ENCODE measurements at regions not wholly inside any gene's neighbourhood (a gene's known extent, or its start where the extent isn't known, plus 50 kb on each side); places are given as distances from the start of the nearest gene placed in this dataset.

DNA sequence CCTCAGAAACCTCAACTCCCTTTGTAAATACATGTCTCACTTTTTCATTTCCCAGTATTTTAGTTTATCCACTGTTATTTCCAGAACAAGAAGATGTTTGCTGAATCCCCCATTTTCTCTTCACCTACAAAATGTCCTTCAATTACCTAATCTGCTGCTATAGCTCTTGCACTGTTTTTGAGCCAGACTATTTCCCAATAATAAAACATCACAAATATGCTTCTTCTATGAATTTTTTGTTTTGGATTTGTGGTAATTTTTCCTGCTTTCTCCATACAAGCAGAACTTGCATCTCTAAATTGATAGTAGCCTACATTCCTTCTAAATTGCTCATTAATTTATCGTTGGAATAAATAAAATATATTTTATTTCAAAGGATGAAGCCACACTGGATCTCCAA is 199.6 kb upstream of the C1orf87 start:
- DNase-seq (ENCODE audit: low spot score): no peak
- TF ChIP-seq, protein P1, sequence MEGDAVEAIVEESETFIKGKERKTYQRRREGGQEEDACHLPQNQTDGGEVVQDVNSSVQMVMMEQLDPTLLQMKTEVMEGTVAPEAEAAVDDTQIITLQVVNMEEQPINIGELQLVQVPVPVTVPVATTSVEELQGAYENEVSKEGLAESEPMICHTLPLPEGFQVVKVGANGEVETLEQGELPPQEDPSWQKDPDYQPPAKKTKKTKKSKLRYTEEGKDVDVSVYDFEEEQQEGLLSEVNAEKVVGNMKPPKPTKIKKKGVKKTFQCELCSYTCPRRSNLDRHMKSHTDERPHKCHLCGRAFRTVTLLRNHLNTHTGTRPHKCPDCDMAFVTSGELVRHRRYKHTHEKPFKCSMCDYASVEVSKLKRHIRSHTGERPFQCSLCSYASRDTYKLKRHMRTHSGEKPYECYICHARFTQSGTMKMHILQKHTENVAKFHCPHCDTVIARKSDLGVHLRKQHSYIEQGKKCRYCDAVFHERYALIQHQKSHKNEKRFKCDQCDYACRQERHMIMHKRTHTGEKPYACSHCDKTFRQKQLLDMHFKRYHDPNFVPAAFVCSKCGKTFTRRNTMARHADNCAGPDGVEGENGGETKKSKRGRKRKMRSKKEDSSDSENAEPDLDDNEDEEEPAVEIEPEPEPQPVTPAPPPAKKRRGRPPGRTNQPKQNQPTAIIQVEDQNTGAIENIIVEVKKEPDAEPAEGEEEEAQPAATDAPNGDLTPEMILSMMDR (IDR thresholded peaks at IDR 0.05): no peak
- no peak for ATAC-seq (ENCODE audit: low FRiP score)

DNA sequence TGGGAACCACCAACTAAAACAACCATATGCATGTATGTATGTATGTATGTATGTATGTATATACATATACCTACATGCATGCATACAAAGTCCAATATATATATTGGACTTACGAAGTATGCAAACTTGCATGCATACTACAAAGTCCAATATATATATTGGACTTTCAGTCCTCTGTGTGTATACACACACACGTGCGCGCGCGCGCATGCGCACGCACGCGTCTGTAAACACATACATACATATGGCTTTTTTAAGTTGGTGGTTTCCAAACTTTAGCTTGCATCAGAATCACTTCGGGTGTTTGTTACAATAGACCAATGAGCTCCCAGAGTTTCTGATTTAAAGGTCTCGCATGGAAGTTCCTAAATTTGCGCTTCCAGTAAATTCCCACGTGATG is 197.5 kb upstream of the C1orf87 start:
- DNase-seq (ENCODE audit: low spot score) (no peak), ATAC-seq (ENCODE audit: low FRiP score) (no peak)
- TF ChIP-seq, protein P1 (IDR thresholded peaks at IDR 0.05): no peak

DNA sequence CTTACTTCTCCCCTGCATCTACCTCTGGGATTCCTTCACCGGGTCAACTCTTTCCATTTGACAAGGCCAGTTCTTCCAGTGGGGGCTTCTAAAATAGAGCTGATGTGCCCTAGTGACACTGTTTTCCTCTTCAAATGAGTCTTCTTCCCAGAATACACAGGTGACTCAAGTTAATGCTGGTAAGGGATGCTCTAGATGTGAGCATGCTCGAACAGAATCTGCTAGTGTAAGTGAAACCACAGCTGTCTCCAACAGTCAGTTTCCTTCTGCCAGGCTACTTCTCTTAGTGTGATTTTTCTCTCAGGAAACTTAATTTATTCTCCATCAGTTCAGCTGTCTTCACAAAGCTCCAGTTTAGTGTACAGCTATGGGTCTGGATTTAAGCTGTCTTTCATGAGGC is 194.9 kb upstream of the C1orf87 start:
- TF ChIP-seq, protein P1 (IDR thresholded peaks at IDR 0.05): no peak
- DNase-seq (ENCODE audit: low spot score): no peak
- no peak for ATAC-seq (ENCODE audit: low FRiP score)

- DNase-seq (ENCODE audit: low spot score): no peak
- ATAC-seq (ENCODE audit: low FRiP score): peak; percentile 41
- TF ChIP-seq, protein P1 (IDR thresholded peaks at IDR 0.05): no peak
Observed at GRCh38 chr1:60265560-60266535, 192.3 kb upstream of the C1orf87 start.

DNA sequence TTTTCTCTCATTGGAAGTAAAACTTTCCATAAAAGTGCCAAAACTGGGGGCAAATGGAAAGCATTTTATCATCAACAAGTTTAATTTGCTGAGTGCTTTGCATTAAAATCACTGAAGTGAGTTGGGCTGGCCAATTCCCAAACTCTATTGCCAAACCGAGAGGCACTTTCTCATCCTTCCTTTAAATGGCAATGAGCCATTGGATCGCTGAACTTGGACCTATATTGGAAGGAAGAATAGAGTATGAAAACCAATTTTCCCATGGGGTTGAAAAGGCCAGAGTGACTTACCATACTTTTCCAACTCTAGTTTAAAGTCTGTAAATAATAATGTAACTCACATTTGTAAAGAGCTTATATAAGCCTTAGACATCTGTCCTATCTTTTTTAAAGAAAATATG is 189.1 kb upstream of the C1orf87 start:
- DNase-seq (ENCODE audit: low spot score) (no peak), ATAC-seq (ENCODE audit: low FRiP score) (no peak)
- TF ChIP-seq, protein P1 (IDR thresholded peaks at IDR 0.05): no peak

DNA sequence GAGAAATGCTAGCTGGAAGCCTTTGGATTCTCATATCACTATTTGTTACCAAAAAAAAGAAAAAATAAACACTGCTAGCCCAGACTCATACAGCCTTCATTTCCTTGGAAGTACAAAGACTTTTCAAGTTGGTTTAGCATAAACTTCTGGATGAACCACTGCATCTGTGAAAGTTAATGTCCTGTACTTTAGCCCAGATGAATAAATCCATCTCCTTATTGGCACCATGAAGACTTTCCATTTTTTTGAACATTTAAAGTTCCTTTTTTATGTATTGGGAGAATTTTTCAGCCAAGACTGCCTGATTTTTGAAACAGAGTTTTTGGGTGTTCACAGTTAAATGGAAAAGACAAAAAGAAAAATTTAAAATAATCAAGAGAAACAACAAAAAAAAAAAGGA is 184.0 kb upstream of the C1orf87 start:
- DNase-seq (ENCODE audit: low spot score): no peak
- TF ChIP-seq, protein P1 (IDR thresholded peaks at IDR 0.05): no peak
- no peak for ATAC-seq (ENCODE audit: low FRiP score)

GRCh38 chr1:60255565-60255964 is 182.0 kb upstream of the C1orf87 start:
- ATAC-seq (ENCODE audit: low FRiP score): no peak
- TF ChIP-seq, protein P1 (IDR thresholded peaks at IDR 0.05): no peak
- no peak for DNase-seq (ENCODE audit: low spot score)
